K562 (cell line): ENCODE measurements at regions not wholly inside any gene's neighbourhood (a gene's known extent, or its start where the extent isn't known, plus 50 kb on each side); places are given as distances from the start of the nearest gene placed in this dataset.

Experiments
- CEBPZ ChIP-seq: fragments of 150-350 bp; IDR thresholded peaks from 2 replicates; pipeline ENCODE4 v1.6.1; 2014; ENCODE audit warnings: low read depth, mild to moderate bottlenecking, low read length, borderline replicate concordance
- ETV5 ChIP-seq: sonication (generic); formaldehyde crosslinking; IDR thresholded peaks from 2 replicates; pipeline ENCODE4 v1.4.0; 2020; ENCODE audit warnings: low read depth, mild to moderate bottlenecking, missing genetic modification reagents
- GATAD2B ChIP-seq: fragments of 450-650 bp; IDR thresholded peaks from 2 replicates; pipeline ENCODE4 v1.6.1; 2017; ENCODE audit warnings: mild to moderate bottlenecking, borderline replicate concordance
- NR1H2 ChIP-seq: sonication (generic); formaldehyde crosslinking; IDR thresholded peaks from 2 replicates; pipeline ENCODE4 v1.4.0; 2020; ENCODE audit warnings: mild to moderate bottlenecking, missing genetic modification reagents
- NRF1 ChIP-seq, 2 experiments: fragments of 450-650 bp; IDR thresholded peaks in 1 of 2; conservative IDR thresholded peaks in 1 of 2; 2 replicates each; pipeline ENCODE4 v1.6.1; 2014; ENCODE audit warnings: mild to moderate bottlenecking in 2 of 2
- NUFIP1 ChIP-seq: fragments of 450-650 bp; IDR thresholded peaks from 2 replicates; pipeline ENCODE4 v1.6.1; 2018; ENCODE audit not compliant: partially characterized antibody
- SAFB2 ChIP-seq: fragments of 200-400 bp; formaldehyde crosslinking; IDR thresholded peaks from 2 replicates; pipeline ENCODE4 v1.6.1; 2018; ENCODE audit warnings: borderline replicate concordance, low read length, low read depth, moderate library complexity; ENCODE audit not compliant: severe bottlenecking
- TEAD2 ChIP-seq: fragments of 450-650 bp; IDR thresholded peaks from 2 replicates; pipeline ENCODE4 v1.6.1; 2016; ENCODE audit warnings: missing genetic modification characterization, control low read depth, missing compliant biosample characterization
- ZNF24 ChIP-seq: fragments of 450-650 bp; IDR thresholded peaks from 2 replicates; pipeline ENCODE4 v1.6.1; 2016
- ZNF274 ChIP-seq: IDR thresholded peaks from 2 replicates; pipeline ENCODE4 v1.6.1; 2011; ENCODE audit warnings: low read depth, mild to moderate bottlenecking, low read length, moderate library complexity, borderline replicate concordance
- ZNF551 ChIP-seq: fragments of 250-450 bp; sonication (Bioruptor Pico); IDR thresholded peaks from 2 replicates; pipeline ENCODE4 v1.5.0; 2021; ENCODE audit warnings: mild to moderate bottlenecking, moderate library complexity
- ZNF592 ChIP-seq: fragments of 450-650 bp; IDR thresholded peaks from 2 replicates; pipeline ENCODE4 v1.6.1; 2017; ENCODE audit warnings: antibody characterized with exemption, mild to moderate bottlenecking

- TF ChIP-seq ZNF592 = no peak
- TF ChIP-seq NUFIP1 = no peak
- TF ChIP-seq GATAD2B = no peak
- no peak for TF ChIP-seq ZNF24
- no peak for TF ChIP-seq NR1H2
- TF ChIP-seq SAFB2 = no peak
- TF ChIP-seq CEBPZ = no peak
- TF ChIP-seq ZNF274 = no peak
- no peak for TF ChIP-seq NRF1 (conservative IDR thresholded peaks at IDR 0.05 in 1 of 2, IDR thresholded peaks at IDR 0.05 in 1 of 2)
- no peak for TF ChIP-seq ETV5 (CRISPR knock-in tag)
- TF ChIP-seq ZNF551 = no peak
- no peak for TF ChIP-seq TEAD2
Observed at GRCh38 chr11:90590286-90590685, 367.4 kb upstream of the CHORDC1 start (continued).
